Osteocyte (in vitro differentiated cells): ENCODE measurements at regions not wholly inside any gene's neighbourhood (a gene's known extent, or its start where the extent isn't known, plus 50 kb on each side); places are given as distances from the start of the nearest gene placed in this dataset.

ENCODE experiments used
- DNase-seq: peaks from one replicate; pipeline ENCODE4 v3.0.0; 2021; ENCODE audit warnings: mixed read lengths; ENCODE audit not compliant: unreplicated experiment; ENCODE audit errors: extremely low spot score
- H3K27ac Mint-ChIP-seq: one replicate; pipeline ENCODE4 v1.8.0; 2021; ENCODE audit warnings: mild to moderate bottlenecking, mixed read lengths; ENCODE audit not compliant: unreplicated experiment
- H3K27me3 Mint-ChIP-seq: one replicate; pipeline ENCODE4 v1.8.0; 2021; ENCODE audit warnings: mixed read lengths; ENCODE audit not compliant: unreplicated experiment
- H3K36me3 Mint-ChIP-seq: one replicate; pipeline ENCODE4 v1.8.0; 2021; ENCODE audit warnings: mixed read lengths; ENCODE audit not compliant: unreplicated experiment
- H3K4me1 Mint-ChIP-seq: one replicate; pipeline ENCODE4 v1.8.0; 2021; ENCODE audit warnings: mixed read lengths; ENCODE audit not compliant: unreplicated experiment
- H3K4me3 Mint-ChIP-seq: one replicate; pipeline ENCODE4 v1.8.0; 2021; ENCODE audit warnings: mild to moderate bottlenecking, moderate library complexity, mixed read lengths; ENCODE audit not compliant: unreplicated experiment
- H3K9me3 Mint-ChIP-seq: one replicate; pipeline ENCODE4 v1.8.0; 2021; ENCODE audit warnings: mixed read lengths; ENCODE audit not compliant: unreplicated experiment
- CTCF ChIP-seq: fragments of 200-600 bp; sonication (generic); IDR thresholded peaks from 2 replicates; pipeline ENCODE4 v1.5.0; 2021; ENCODE audit warnings: antibody characterized with exemption, mild to moderate bottlenecking, moderate library complexity

GRCh38 chr3:43199645-43200306 lies 86.6 kb upstream of the SNRK start:
- no peaks in the 10 kb centered on the region for H3K36me3 Mint-ChIP-seq
- no peak for TF ChIP-seq CTCF
- no peak for DNase-seq
- no peak overlapping the region for H3K27ac Mint-ChIP-seq
- no peaks in the 10 kb centered on the region for H3K4me1 Mint-ChIP-seq
- no peak overlapping the region for H3K4me3 Mint-ChIP-seq
- H3K9me3 Mint-ChIP-seq, result peaks cover 15% of the 10 kb centered on the region
- peaks cover 2% of the 10 kb centered on the region for H3K27me3 Mint-ChIP-seq

GRCh38 chr3:43198791-43199644 lies 87.3 kb upstream of the SNRK start:
- Mint-ChIP-seq H3K9me3 (peaks cover 15% of the 10 kb centered on the region), H3K27me3 (peaks cover 2% of the 10 kb centered on the region), H3K4me1 (no peaks in the 10 kb centered on the region), H3K27ac (no peak overlapping the region), H3K36me3 (no peaks in the 10 kb centered on the region), H3K4me3 (no peak overlapping the region)
- DNase-seq, result no peak
- TF ChIP-seq CTCF, result no peak

GRCh38 chr3:43198301-43198700 lies 88.0 kb upstream of the SNRK start:
- TF ChIP-seq CTCF, result no peak
- H3K36me3 Mint-ChIP-seq, result no peaks in the 10 kb centered on the region

GRCh38 chr3:43197181-43197580 lies 89.2 kb upstream of the SNRK start:
- H3K4me3 Mint-ChIP-seq, result no peak overlapping the region
- no peaks in the 10 kb centered on the region for H3K36me3 Mint-ChIP-seq
- TF ChIP-seq CTCF, result no peak
- peaks cover 15% of the 10 kb centered on the region for H3K9me3 Mint-ChIP-seq
- H3K27me3 Mint-ChIP-seq, result peaks cover 2% of the 10 kb centered on the region
- no peak for DNase-seq
- H3K4me1 Mint-ChIP-seq, result peaks cover 8% of the 10 kb centered on the region
- no peak overlapping the region for H3K27ac Mint-ChIP-seq

More at GRCh38 chr3:43198301-43198700, 88.0 kb upstream of the SNRK start:
- Mint-ChIP-seq H3K4me3 (no peak overlapping the region), H3K27ac (no peak overlapping the region), H3K27me3 (peaks cover 2% of the 10 kb centered on the region), H3K4me1 (no peaks in the 10 kb centered on the region), H3K9me3 (peaks cover 15% of the 10 kb centered on the region)
- no peak for DNase-seq

- no peak for DNase-seq
- Mint-ChIP-seq H3K4me3 (no peak overlapping the region), H3K4me1 (peaks cover 11% of the 10 kb centered on the region), H3K36me3 (no peaks in the 10 kb centered on the region), H3K9me3 (peaks cover 15% of the 10 kb centered on the region), H3K27ac (no peak overlapping the region), H3K27me3 (peaks cover 2% of the 10 kb centered on the region)
- TF ChIP-seq CTCF, result no peak
These were observed 89.6 kb upstream of the SNRK start for GRCh38 chr3:43196721-43197120.
